GM12878 (cell line): ENCODE measurements at regions not wholly inside any gene's neighbourhood (a gene's known extent, or its start where the extent isn't known, plus 50 kb on each side); places are given as distances from the start of the nearest gene placed in this dataset.

Source experiments
- ATAC-seq: fragments of 200-7000 bp; cut with Tn5 transposase; 3 replicates; pipeline ENCODE4 v1.9.1; 2020; ENCODE audit warnings: mild to moderate bottlenecking, moderate library complexity
- BruUV-seq: library from RNA; stranded (reverse); fragments of 400-500 nt; replicated peaks from 2 replicates; lab custom pipeline; 2021; lab: Mats Ljungman, UMichigan
- CTCF ChIA-PET: fragments of 300-600 bp; sonication (Branson Sonifier 250); formaldehyde crosslinking; extraction: SDS; loops from one replicate; lab custom pipeline; 2021; ENCODE audit warnings: inconsistent platforms; lab: Yijun Ruan, JAX
- POLR2A ChIA-PET: fragments of 350-600 bp; formaldehyde crosslinking; extraction: SDS; loops from one replicate; lab custom pipeline; 2021; ENCODE audit warnings: inconsistent platforms; lab: Charles Lee
- RAD21 ChIA-PET: fragments of 300-600 bp; sonication (Branson Sonifier 250); formaldehyde crosslinking; loops from one replicate; lab custom pipeline; 2023; ENCODE audit warnings: antibody characterized with exemption; ENCODE audit not compliant: unreplicated experiment; lab: Charles Lee
- SMC1A ChIA-PET: fragments of 300-600 bp; sonication (Branson Sonifier 250); formaldehyde crosslinking; loops from one replicate; lab custom pipeline; 2023; ENCODE audit not compliant: unreplicated experiment, uncharacterized antibody; lab: Charles Lee
- DNase-seq: peaks from one replicate; pipeline ENCODE4 v3.0.0-alpha.2; 2011; ENCODE audit warnings: low read depth, low spot score
- FAIRE-seq: peaks from 3 replicates; lab custom pipeline; 2011; peaks lifted over from hg19 to GRCh38; lab: Jason Lieb, UNC
- H2AFZ ChIP-seq: 2 replicates; pipeline ENCODE4 v1.6.0; 2011; ENCODE audit warnings: low read depth, low read length, control low read depth; ENCODE audit not compliant: control insufficient read depth
- H3K27ac ChIP-seq: 2 replicates; pipeline ENCODE4 v1.5.1; 2011; ENCODE audit warnings: control low read depth; ENCODE audit not compliant: control insufficient read depth, insufficient read depth
- H3K27me3 ChIP-seq, 2 experiments: replicated peaks in 1 of 2; 2 replicates each; pipeline versions ENCODE4 v1.6.0 to v1.6.1; 2011; ENCODE audit warnings: low read length in 1 of 2; ENCODE audit not compliant: control insufficient read depth in 2 of 2, insufficient read depth in 2 of 2
- H3K36me3 ChIP-seq, 2 experiments: 2 replicates each; pipeline ENCODE4 v1.5.1; 2011; ENCODE audit warnings: low read length in 1 of 2; ENCODE audit not compliant: control insufficient read depth in 2 of 2, insufficient read depth in 2 of 2
- H3K4me1 ChIP-seq: 2 replicates; pipeline ENCODE4 v1.6.1; 2011; ENCODE audit warnings: mild to moderate bottlenecking, low read length, moderate library complexity, mixed read lengths; ENCODE audit not compliant: control insufficient read depth, insufficient read depth
- H3K4me2 ChIP-seq: 2 replicates; pipeline ENCODE4 v1.6.0; 2011; ENCODE audit warnings: control low read depth; ENCODE audit not compliant: control insufficient read depth, insufficient read depth
- H3K4me3 ChIP-seq: fragments of 200-600 bp; sonication (generic); 2 replicates; pipeline ENCODE4 v1.5.1; 2016
- H3K79me2 ChIP-seq: 2 replicates; pipeline ENCODE4 v1.6.0; 2011; ENCODE audit warnings: low read length; ENCODE audit not compliant: control insufficient read depth, insufficient read depth
- H3K9ac ChIP-seq: 2 replicates; pipeline ENCODE4 v1.8.0; 2011; ENCODE audit warnings: low read length, control low read depth, mixed read lengths; ENCODE audit not compliant: control insufficient read depth, insufficient read depth
- H3K9me3 ChIP-seq: replicated peaks from 3 replicates; pipeline ENCODE4 v1.5.1; 2011; ENCODE audit warnings: mild to moderate bottlenecking, low read length; ENCODE audit not compliant: control insufficient read depth, insufficient read depth
- H4K20me1 ChIP-seq: 2 replicates; pipeline ENCODE4 v1.6.0; 2011; ENCODE audit not compliant: control insufficient read depth, insufficient read depth
- BHLHE40 ChIP-seq, 2 experiments: fragments of 450-650 bp in 1 of 2; IDR thresholded peaks; 2 replicates each; pipeline ENCODE4 v1.6.1; 2011 to 2017; ENCODE audit warnings: low read depth in 2 of 2, borderline replicate concordance in 1 of 2, improper control_type of control experiment in 1 of 2, low read length in 1 of 2, mild to moderate bottlenecking in 1 of 2
- EED ChIP-seq: sonication (generic); IDR thresholded peaks from 2 replicates; pipeline ENCODE4 v1.6.1; 2016; ENCODE audit warnings: antibody characterized with exemption, low read depth
- WGBS: methylation state at CpG from one replicate; pipeline ENCODE4 v1.1.6; 2016; ENCODE audit warnings: low lambda C conversion rate; ENCODE audit not compliant: insufficient replicate concordance, insufficient coverage; ENCODE audit errors: missing lambda C conversion rate; 5-methylcytosine and 5-hydroxymethylcytosine counted together
- in situ Hi-C: fragments of 300-500 bp; cut with MboI; formaldehyde crosslinking; loops from 9 replicates; pipeline ENCODE4 v1.14.3; 2018; ENCODE audit warnings: mixed read lengths
- intact Hi-C: fragments of 100-400 bp; cut with micrococcal nuclease; formaldehyde crosslinking; loops from one replicate; pipeline ENCODE4 v1.14.2; 2022; ENCODE audit not compliant: unreplicated experiment
- TF ChIP-seq, protein P1 (sequence below): fragments of 450-650 bp; IDR thresholded peaks from 2 replicates; pipeline ENCODE4 v1.6.1; 2017; ENCODE audit warnings: mild to moderate bottlenecking, moderate library complexity

DNA sequence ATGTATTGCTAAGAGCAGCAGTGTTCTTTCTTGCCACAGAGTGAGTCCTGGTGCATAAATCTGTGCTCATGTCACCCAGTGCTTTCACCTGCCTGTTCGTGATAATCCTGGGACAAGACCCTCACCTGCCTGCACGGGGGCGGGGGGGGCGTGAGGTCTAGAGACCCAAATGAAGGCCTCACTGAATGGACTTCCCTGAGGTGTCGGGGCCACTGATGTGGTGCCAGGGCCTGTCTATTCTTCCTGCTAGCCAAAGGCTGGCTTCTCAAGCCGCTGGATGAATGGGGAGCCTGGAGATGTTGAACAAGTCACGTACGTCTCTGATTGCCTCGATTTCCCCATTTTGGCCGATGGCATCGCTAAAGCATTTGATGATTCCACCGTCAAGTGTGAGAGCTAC lies 118.8 kb upstream of the IRF2BP2 start:
- no peak for DNase-seq
- CTCF ChIA-PET: interaction anchor here (1.4 kb wide), 1 partner anchor 248 kb away, joined by 3 read pairs; no protein-coding TSS in a partner anchor
- intact Hi-C loops: no loop called here
- H4K20me1 ChIP-seq: no peaks in the 10 kb centered on the region
- RAD21 ChIA-PET: interaction anchor here (1.0 to 8.0 kb wide), 7 partner anchors 31 to 242 kb away, joined by 3 to 128 read pairs (median 5); partner anchors contain the start of gene IRF2BP2
- WGBS: 98% methylated on average over 12 of the region's 12 CpGs
- peaks cover 80% of the 10 kb centered on the region for H3K4me1 ChIP-seq
- no peak overlapping the region for H3K4me2 ChIP-seq
- H3K9me3 ChIP-seq: no peaks in the 10 kb centered on the region
- no peak overlapping the region for H3K4me3 ChIP-seq
- H3K27me3 ChIP-seq: no peaks in the 10 kb centered on the region
- H3K79me2 ChIP-seq: no peaks in the 10 kb centered on the region
- SMC1A ChIA-PET: interaction anchor here (0.8 to 9.3 kb wide), 9 partner anchors 10 to 280 kb away, joined by 3 to 137 read pairs (median 6); partner anchors contain the start of gene IRF2BP2
- POLR2A ChIA-PET: interaction anchor here (0.9 to 1.5 kb wide), 3 partner anchors 39 to 107 kb away, joined by 3 to 5 read pairs (median 5); no protein-coding TSS in a partner anchor
- H3K36me3 ChIP-seq: no peaks in the 10 kb centered on the region
- no TSS peak for BruUV-seq
- in situ Hi-C loops: loop anchor here (5.0 to 25.0 kb wide), 2 partner anchors 109 to 116 kb away; partner anchors contain the start of gene IRF2BP2
- FAIRE-seq: no peak
- no peak overlapping the region for H3K9ac ChIP-seq
- no peak overlapping the region for H3K27ac ChIP-seq
- TF ChIP-seq EED: no peak
- TF ChIP-seq BHLHE40 (IDR thresholded peaks at IDR 0.05; ENCODE audit: borderline replicate concordance in 1 of 2, low read depth in 2 of 2, low read length in 1 of 2): no peak
- TF ChIP-seq, protein P1, sequence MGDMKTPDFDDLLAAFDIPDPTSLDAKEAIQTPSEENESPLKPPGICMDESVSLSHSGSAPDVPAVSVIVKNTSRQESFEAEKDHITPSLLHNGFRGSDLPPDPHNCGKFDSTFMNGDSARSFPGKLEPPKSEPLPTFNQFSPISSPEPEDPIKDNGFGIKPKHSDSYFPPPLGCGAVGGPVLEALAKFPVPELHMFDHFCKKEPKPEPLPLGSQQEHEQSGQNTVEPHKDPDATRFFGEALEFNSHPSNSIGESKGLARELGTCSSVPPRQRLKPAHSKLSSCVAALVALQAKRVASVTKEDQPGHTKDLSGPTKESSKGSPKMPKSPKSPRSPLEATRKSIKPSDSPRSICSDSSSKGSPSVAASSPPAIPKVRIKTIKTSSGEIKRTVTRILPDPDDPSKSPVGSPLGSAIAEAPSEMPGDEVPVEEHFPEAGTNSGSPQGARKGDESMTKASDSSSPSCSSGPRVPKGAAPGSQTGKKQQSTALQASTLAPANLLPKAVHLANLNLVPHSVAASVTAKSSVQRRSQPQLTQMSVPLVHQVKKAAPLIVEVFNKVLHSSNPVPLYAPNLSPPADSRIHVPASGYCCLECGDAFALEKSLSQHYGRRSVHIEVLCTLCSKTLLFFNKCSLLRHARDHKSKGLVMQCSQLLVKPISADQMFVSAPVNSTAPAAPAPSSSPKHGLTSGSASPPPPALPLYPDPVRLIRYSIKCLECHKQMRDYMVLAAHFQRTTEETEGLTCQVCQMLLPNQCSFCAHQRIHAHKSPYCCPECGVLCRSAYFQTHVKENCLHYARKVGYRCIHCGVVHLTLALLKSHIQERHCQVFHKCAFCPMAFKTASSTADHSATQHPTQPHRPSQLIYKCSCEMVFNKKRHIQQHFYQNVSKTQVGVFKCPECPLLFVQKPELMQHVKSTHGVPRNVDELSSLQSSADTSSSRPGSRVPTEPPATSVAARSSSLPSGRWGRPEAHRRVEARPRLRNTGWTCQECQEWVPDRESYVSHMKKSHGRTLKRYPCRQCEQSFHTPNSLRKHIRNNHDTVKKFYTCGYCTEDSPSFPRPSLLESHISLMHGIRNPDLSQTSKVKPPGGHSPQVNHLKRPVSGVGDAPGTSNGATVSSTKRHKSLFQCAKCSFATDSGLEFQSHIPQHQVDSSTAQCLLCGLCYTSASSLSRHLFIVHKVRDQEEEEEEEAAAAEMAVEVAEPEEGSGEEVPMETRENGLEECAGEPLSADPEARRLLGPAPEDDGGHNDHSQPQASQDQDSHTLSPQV: no peak
- H2AFZ ChIP-seq: no peak overlapping the region
- ATAC-seq: no peak
